ENCODE measurements at regions not wholly inside any gene's neighbourhood (a gene's known extent, or its start where the extent isn't known, plus 50 kb on each side); places are given as distances from the start of the nearest gene placed in this dataset.

DNA sequence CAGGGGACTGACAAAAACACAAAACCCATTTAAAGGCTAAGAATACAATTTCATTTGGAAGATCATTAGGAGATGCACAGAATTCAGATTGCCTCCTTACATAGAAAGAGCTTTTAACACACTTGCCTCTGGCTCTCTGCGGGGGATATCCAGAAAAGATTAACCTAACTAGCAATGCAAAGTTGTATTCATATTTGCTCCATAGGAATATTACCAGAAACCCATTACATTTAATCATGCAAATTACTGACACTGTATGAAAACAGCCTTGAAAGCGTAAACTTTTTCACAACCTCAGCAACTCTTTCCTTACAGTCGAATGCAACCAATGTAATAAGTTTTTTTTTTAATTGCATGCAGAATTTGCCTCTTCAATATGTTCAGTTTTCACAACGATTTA, 1087.3 kb upstream of the PRKX start:
- no peak overlapping the region for H3K27ac ChIP-seq (ENCODE audit: extremely low read depth, low read depth, low read length)
- no peaks in the 10 kb centered on the region for H3K9me3 ChIP-seq (replicated peaks; ENCODE audit: control insufficient read depth, insufficient read depth, low read depth, low read length)
- POLR2A ChIA-PET, result no interaction called here
- BruUV-seq (replicated peaks), result no TSS peak
- FAIRE-seq (no peak), ATAC-seq (no peak), DNase-seq (ENCODE audit: extremely low read depth in 1 of 4, low spot score in 3 of 4) (no peak)
- no peak overlapping the region for H2AFZ ChIP-seq (ENCODE audit: low read depth, low read length)
- in situ Hi-C loops (cut with MboI) (no loop called here), intact Hi-C loops (cut with micrococcal nuclease) (no loop called here)
- H3K9ac ChIP-seq (ENCODE audit: insufficient read depth in 1 of 2, low read depth in 2 of 2, low read length in 2 of 2), result no peak overlapping the region
- H3K27me3 ChIP-seq (ENCODE audit: control insufficient read depth in 2 of 2, insufficient read depth in 2 of 2, low read length in 2 of 2), result no peaks in the 10 kb centered on the region
- TF ChIP-seq HMGXB4 (CRISPR knock-in tag; IDR thresholded peaks at IDR 0.05) (no peak), ZKSCAN3 (CRISPR knock-in tag; IDR thresholded peaks at IDR 0.05) (no peak), ZFPM2 (CRISPR knock-in tag; IDR thresholded peaks at IDR 0.05) (no peak), MTA2 (IDR thresholded peaks at IDR 0.05; ENCODE audit: low read depth) (no peak), NFE2 (IDR thresholded peaks at IDR 0.05; ENCODE audit: low read depth) (no peak), ZHX1 (conservative IDR thresholded peaks at IDR 0.05; ENCODE audit: low read length) (no peak), BRF1 (IDR thresholded peaks at IDR 0.05; ENCODE audit: borderline replicate concordance, extremely low read depth, insufficient read length) (no peak), ZNF764 (CRISPR knock-in tag; IDR thresholded peaks at IDR 0.05; ENCODE audit: low read depth) (no peak), RBFOX2 (IDR thresholded peaks at IDR 0.05; ENCODE audit: low read depth, low read length) (no peak)
- TF ChIP-seq, protein P1, sequence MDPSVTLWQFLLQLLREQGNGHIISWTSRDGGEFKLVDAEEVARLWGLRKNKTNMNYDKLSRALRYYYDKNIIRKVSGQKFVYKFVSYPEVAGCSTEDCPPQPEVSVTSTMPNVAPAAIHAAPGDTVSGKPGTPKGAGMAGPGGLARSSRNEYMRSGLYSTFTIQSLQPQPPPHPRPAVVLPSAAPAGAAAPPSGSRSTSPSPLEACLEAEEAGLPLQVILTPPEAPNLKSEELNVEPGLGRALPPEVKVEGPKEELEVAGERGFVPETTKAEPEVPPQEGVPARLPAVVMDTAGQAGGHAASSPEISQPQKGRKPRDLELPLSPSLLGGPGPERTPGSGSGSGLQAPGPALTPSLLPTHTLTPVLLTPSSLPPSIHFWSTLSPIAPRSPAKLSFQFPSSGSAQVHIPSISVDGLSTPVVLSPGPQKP (CRISPR knock-in tag; IDR thresholded peaks at IDR 0.05), result no peak
- H3K79me2 ChIP-seq (ENCODE audit: control insufficient read depth, insufficient read depth, low read length), result no peaks in the 10 kb centered on the region
- no peak overlapping the region for H3K4me2 ChIP-seq (ENCODE audit: insufficient read depth, low read length)
- H4K20me1 ChIP-seq (replicated peaks; ENCODE audit: control insufficient read depth, insufficient read depth, low read length), result no peaks in the 10 kb centered on the region
- no peak overlapping the region for H3K4me3 ChIP-seq
- no peaks in the 10 kb centered on the region for H3K36me3 ChIP-seq (ENCODE audit: control insufficient read depth, insufficient read depth, low read length)
- CTCF ChIA-PET (ENCODE audit: low intra/inter-chr PET ratio), result no interaction called here
- WGBS (ENCODE audit: insufficient coverage, low coverage, missing lambda C conversion rate), result 17% methylated on average over 3 of the region's 4 CpGs
- H3K4me1 ChIP-seq (replicated peaks in 1 of 2; ENCODE audit: control insufficient read depth in 2 of 2, insufficient read depth in 2 of 2, low read length in 2 of 2), result no peaks in the 10 kb centered on the region
- H3K9me1 ChIP-seq (ENCODE audit: control insufficient read depth, insufficient read depth, low read length), result no peaks in the 10 kb centered on the region
